ENCODE measurements at regions not wholly inside any gene's neighbourhood (a gene's known extent, or its start where the extent isn't known, plus 50 kb on each side); places are given as distances from the start of the nearest gene placed in this dataset.

GRCh38 chr9:23441275-23441674 is 384.8 kb downstream of the ELAVL2 start:
- no peaks in the 10 kb centered on the region for H3K36me3 Mint-ChIP-seq (ENCODE audit: low read depth)
- H3K27me3 Mint-ChIP-seq (ENCODE audit: low read depth): no peaks in the 10 kb centered on the region
- no peak overlapping the region for H3K27ac Mint-ChIP-seq (ENCODE audit: unreplicated experiment)
- H3K9me3 Mint-ChIP-seq: peaks cover 2% of the 10 kb centered on the region
- DNase-seq (ENCODE audit: low read depth, low spot score): no peak
- no peaks in the 10 kb centered on the region for H3K4me1 Mint-ChIP-seq
- H3K4me3 Mint-ChIP-seq: no peak overlapping the region
- TF ChIP-seq, protein P1, sequence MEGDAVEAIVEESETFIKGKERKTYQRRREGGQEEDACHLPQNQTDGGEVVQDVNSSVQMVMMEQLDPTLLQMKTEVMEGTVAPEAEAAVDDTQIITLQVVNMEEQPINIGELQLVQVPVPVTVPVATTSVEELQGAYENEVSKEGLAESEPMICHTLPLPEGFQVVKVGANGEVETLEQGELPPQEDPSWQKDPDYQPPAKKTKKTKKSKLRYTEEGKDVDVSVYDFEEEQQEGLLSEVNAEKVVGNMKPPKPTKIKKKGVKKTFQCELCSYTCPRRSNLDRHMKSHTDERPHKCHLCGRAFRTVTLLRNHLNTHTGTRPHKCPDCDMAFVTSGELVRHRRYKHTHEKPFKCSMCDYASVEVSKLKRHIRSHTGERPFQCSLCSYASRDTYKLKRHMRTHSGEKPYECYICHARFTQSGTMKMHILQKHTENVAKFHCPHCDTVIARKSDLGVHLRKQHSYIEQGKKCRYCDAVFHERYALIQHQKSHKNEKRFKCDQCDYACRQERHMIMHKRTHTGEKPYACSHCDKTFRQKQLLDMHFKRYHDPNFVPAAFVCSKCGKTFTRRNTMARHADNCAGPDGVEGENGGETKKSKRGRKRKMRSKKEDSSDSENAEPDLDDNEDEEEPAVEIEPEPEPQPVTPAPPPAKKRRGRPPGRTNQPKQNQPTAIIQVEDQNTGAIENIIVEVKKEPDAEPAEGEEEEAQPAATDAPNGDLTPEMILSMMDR (conservative IDR thresholded peaks at IDR 0.05): no peak

- Mint-ChIP-seq H3K36me3 (ENCODE audit: low read depth) (no peaks in the 10 kb centered on the region), H3K4me3 (no peak overlapping the region), H3K4me1 (no peaks in the 10 kb centered on the region), H3K27ac (ENCODE audit: unreplicated experiment) (no peak overlapping the region), H3K27me3 (ENCODE audit: low read depth) (no peaks in the 10 kb centered on the region), H3K9me3 (no peaks in the 10 kb centered on the region)
- TF ChIP-seq, protein P1 (conservative IDR thresholded peaks at IDR 0.05): no peak
- DNase-seq (ENCODE audit: low read depth, low spot score): no peak
Measured at GRCh38 chr9:23444658-23445057, 381.4 kb downstream of the ELAVL2 start.

DNA sequence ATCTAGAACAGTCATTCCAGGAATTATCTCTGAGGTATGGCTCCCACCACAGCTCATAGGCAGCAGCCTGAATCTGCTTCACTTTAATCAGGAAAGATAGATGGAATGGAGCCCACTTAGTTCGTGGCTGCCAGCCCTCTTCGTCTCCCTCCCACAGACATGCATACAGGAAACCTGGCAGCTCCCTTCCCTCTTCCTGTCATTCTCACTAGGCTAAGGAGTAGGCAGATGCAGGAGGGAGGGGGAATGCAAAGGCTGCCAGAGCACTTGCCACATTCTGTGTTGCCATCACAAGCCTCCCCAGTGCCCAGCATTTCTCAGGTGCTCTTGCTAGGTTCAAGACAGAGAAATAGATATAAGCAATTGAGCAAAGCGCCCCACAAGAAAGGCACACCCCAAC is 378.9 kb downstream of the ELAVL2 start:
- DNase-seq (ENCODE audit: low read depth, low spot score): no peak
- Mint-ChIP-seq H3K36me3 (ENCODE audit: low read depth) (no peaks in the 10 kb centered on the region), H3K4me1 (no peaks in the 10 kb centered on the region), H3K27ac (ENCODE audit: unreplicated experiment) (no peak overlapping the region), H3K4me3 (no peak overlapping the region), H3K9me3 (no peaks in the 10 kb centered on the region), H3K27me3 (ENCODE audit: low read depth) (no peaks in the 10 kb centered on the region)
- TF ChIP-seq, protein P1 (conservative IDR thresholded peaks at IDR 0.05): no peak

GRCh38 chr9:23447944-23448343 is 378.1 kb downstream of the ELAVL2 start:
- no peak for DNase-seq (ENCODE audit: low read depth, low spot score)
- Mint-ChIP-seq H3K9me3 (no peaks in the 10 kb centered on the region), H3K27ac (ENCODE audit: unreplicated experiment) (no peak overlapping the region), H3K27me3 (ENCODE audit: low read depth) (no peaks in the 10 kb centered on the region), H3K36me3 (ENCODE audit: low read depth) (no peaks in the 10 kb centered on the region), H3K4me3 (no peak overlapping the region), H3K4me1 (no peaks in the 10 kb centered on the region)
- TF ChIP-seq, protein P1 (conservative IDR thresholded peaks at IDR 0.05): no peak

- no peak overlapping the region for H3K4me3 Mint-ChIP-seq
- no peaks in the 10 kb centered on the region for H3K36me3 Mint-ChIP-seq (ENCODE audit: low read depth)
- H3K4me1 Mint-ChIP-seq: no peaks in the 10 kb centered on the region
- no peaks in the 10 kb centered on the region for H3K27me3 Mint-ChIP-seq (ENCODE audit: low read depth)
- H3K9me3 Mint-ChIP-seq: peaks cover 5% of the 10 kb centered on the region
- H3K27ac Mint-ChIP-seq (ENCODE audit: unreplicated experiment): no peak overlapping the region
- no peak for DNase-seq (ENCODE audit: low read depth, low spot score)
- TF ChIP-seq, protein P1 (conservative IDR thresholded peaks at IDR 0.05): no peak
Measured at GRCh38 chr9:23451802-23452418, 374.1 kb downstream of the ELAVL2 start.
